HG03066 (cell line): ENCODE measurements at regions not wholly inside any gene's neighbourhood (a gene's known extent, or its start where the extent isn't known, plus 50 kb on each side); places are given as distances from the start of the nearest gene placed in this dataset.
"Not testable (repeated sequence)": the region's sequence is repeated elsewhere in the genome, so short reads cannot be mapped to it uniquely, and the experiment has no call there.

Source experiments
- ATAC-seq: cut with Tn5 transposase; IDR thresholded peaks from one replicate; pipeline ENCODE4 v1.9.1; 2021; ENCODE audit warnings: low read depth; ENCODE audit not compliant: unreplicated experiment

- no peak for ATAC-seq
These were observed 1365.4 kb downstream of the ARAP2 start for GRCh38 chr4:34878961-34879360.

GRCh38 chr4:34880246-34880645 lies 1364.1 kb downstream of the ARAP2 start:
- ATAC-seq, result no peak

GRCh38 chr4:34891892-34892291 lies 1352.4 kb downstream of the ARAP2 start:
- no peak for ATAC-seq

- ATAC-seq, result no peak
These were observed 1350.9 kb downstream of the ARAP2 start for GRCh38 chr4:34893382-34893781.

GRCh38 chr4:34920032-34920431 lies 1324.3 kb downstream of the ARAP2 start:
- ATAC-seq, result no peak

GRCh38 chr4:34921391-34921790 lies 1322.9 kb downstream of the ARAP2 start:
- no peak for ATAC-seq

- no peak for ATAC-seq
These were observed 1322.0 kb downstream of the ARAP2 start for GRCh38 chr4:34922325-34922724.

- no peak for ATAC-seq
These were observed 1311.7 kb downstream of the ARAP2 start for GRCh38 chr4:34932591-34932990.

GRCh38 chr4:34935739-34936138 lies 1308.6 kb downstream of the ARAP2 start:
- ATAC-seq, result no peak

- ATAC-seq, result no peak
These were observed 1305.2 kb downstream of the ARAP2 start for GRCh38 chr4:34939073-34939472.

GRCh38 chr4:34943741-34944386 lies 1300.5 kb downstream of the ARAP2 start:
- no peak for ATAC-seq

GRCh38 chr4:34950926-34951325 lies 1293.4 kb downstream of the ARAP2 start:
- no peak for ATAC-seq

- ATAC-seq, result no peak
These were observed 1291.0 kb downstream of the ARAP2 start for GRCh38 chr4:34953145-34953799.

GRCh38 chr4:34964613-34965012 lies 1279.7 kb downstream of the ARAP2 start:
- no peak for ATAC-seq

GRCh38 chr4:34972189-34972588 lies 1272.1 kb downstream of the ARAP2 start:
- no peak for ATAC-seq

- ATAC-seq, result no peak
These were observed 1270.5 kb downstream of the ARAP2 start for GRCh38 chr4:34973650-34974312.

- ATAC-seq, result no peak
These were observed 1270.0 kb downstream of the ARAP2 start for GRCh38 chr4:34974313-34974680.

- not testable (repeated sequence) for ATAC-seq
These were observed 1223.1 kb downstream of the ARAP2 start for GRCh38 chr4:35021222-35021621.

- no peak for ATAC-seq
These were observed 1219.0 kb downstream of the ARAP2 start for GRCh38 chr4:35025152-35025834.

- ATAC-seq, result no peak
These were observed 1206.1 kb downstream of the ARAP2 start for GRCh38 chr4:35038079-35038805.

GRCh38 chr4:35038845-35039244 lies 1205.5 kb downstream of the ARAP2 start:
- no peak for ATAC-seq
